ENCODE measurements at regions not wholly inside any gene's neighbourhood (a gene's known extent, or its start where the extent isn't known, plus 50 kb on each side); places are given as distances from the start of the nearest gene placed in this dataset.

DNA sequence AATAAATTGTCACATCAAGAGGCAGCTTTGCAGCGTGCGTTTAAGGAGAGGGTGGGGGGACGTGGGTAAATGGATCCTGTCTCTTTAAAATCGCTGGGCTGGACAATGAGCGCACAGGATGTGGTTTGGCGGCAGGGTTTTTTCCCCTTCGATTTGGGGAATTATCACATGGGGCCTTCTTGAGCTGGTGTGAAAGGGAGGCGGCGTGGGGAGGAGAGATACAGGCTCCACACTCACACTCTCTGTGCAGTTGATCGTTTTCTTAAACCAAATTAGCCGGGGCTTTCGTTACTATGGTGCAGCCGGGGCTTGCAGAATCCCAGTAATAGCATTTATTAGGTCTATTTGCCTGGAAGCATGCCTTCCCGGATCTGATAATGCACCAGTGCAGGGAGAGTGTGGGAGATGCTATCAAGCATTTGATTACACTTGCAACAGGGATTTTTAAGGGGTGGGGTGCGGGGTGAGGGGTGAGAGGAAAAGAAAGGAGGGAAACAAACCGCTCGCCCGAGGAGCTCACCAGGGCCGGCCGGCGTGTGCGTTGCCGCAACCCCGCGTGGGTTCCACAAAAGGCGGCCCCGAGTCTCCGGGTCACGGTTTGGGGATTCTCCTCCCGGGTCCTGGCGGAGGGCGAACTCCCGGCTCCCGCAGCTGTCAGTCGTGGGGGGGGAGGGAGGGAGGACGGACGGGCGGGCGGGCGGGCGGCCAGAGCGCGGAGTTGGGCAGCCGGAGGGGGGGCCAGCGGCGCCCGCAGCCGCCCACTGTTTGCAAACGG lies 58.8 kb upstream of the GSE1 start:
- intact Hi-C loops (cut with micrococcal nuclease): loop anchor here (1.0 kb wide), 1 partner anchor 35 kb away; no protein-coding TSS in a partner anchor
- DNase-seq (peak; percentile 85 to 92), ATAC-seq (peak; percentile 45 to 79 (median 68))
- WGBS (ENCODE audit: insufficient coverage): 0% methylated on average over 37 of the region's 49 CpGs
- Histone ChIP-seq H3K4me3 (ENCODE audit: low read length) (peak overlapping the region; percentile 100), H3K9me3 (ENCODE audit: control insufficient read depth, insufficient read depth, low read length) (no peaks in the 10 kb centered on the region), H3K4me1 (ENCODE audit: control insufficient read depth, insufficient read depth, low read length) (peaks cover 47% of the 10 kb centered on the region), H3K27me3 (ENCODE audit: control insufficient read depth, insufficient read depth, low read length) (no peaks in the 10 kb centered on the region), H3K36me3 (ENCODE audit: control insufficient read depth, insufficient read depth, low read length) (no peaks in the 10 kb centered on the region), H3K27ac (ENCODE audit: low read length) (peak overlapping the region; percentile 98)
- TF ChIP-seq, protein P1, sequence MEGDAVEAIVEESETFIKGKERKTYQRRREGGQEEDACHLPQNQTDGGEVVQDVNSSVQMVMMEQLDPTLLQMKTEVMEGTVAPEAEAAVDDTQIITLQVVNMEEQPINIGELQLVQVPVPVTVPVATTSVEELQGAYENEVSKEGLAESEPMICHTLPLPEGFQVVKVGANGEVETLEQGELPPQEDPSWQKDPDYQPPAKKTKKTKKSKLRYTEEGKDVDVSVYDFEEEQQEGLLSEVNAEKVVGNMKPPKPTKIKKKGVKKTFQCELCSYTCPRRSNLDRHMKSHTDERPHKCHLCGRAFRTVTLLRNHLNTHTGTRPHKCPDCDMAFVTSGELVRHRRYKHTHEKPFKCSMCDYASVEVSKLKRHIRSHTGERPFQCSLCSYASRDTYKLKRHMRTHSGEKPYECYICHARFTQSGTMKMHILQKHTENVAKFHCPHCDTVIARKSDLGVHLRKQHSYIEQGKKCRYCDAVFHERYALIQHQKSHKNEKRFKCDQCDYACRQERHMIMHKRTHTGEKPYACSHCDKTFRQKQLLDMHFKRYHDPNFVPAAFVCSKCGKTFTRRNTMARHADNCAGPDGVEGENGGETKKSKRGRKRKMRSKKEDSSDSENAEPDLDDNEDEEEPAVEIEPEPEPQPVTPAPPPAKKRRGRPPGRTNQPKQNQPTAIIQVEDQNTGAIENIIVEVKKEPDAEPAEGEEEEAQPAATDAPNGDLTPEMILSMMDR (IDR thresholded peaks at IDR 0.05): no peak
- peaks cover 40 to 56% of the 10 kb centered on the region in 2 donors for H3K4me1 Mint-ChIP-seq
- H3K4me3 Mint-ChIP-seq: peak overlapping the region; percentile 96
- H3K36me3 Mint-ChIP-seq: no peaks in the 10 kb centered on the region
- no peaks in the 10 kb centered on the region for H3K27me3 Mint-ChIP-seq (ENCODE audit: low read depth in 2 of 2)
- H3K9me3 Mint-ChIP-seq: no peaks in the 10 kb centered on the region
- peak overlapping the region; percentile 92 to 99 for H3K27ac Mint-ChIP-seq

DNA sequence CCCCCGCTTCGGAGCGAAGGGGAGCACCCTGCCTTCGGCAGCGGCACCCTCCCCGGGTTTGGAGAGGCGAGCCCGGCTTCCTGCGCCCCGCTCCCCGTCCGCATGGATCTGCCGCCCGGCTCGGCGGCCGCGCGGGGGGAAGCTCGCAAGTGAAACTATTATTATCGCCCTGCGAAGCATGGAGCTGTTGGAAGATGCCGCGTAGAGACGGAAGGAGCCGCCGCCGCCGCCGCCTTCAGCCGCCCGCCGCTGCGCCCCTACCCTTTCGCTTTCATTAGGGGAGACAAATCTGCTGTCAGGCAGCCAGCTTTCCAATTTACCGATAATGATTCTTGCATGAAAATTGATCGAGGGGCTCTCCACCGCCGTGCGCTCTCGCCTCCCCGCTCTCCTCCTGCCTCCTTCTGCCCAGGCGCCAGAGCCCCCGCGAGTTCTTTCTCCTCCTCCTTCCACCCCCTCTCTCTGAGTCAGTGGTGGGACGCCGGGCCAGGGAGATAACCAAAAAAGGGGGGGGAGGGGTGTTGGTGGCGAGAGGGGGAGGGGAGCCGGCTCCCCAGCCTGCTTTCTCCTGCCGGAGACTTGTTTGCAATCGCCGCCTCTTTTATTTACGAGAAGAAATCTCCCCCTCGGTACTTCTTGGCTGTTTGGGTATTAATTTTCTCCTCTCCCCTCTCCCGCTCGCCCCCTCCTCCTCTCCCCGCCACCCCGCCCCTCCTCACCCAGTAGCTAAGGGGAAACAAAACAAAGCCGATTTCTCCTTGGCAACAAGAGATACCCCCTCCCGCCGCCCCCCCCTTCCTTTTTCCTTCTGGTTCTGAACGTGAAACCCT lies 58.0 kb upstream of the GSE1 start:
- no peaks in the 10 kb centered on the region for H3K9me3 ChIP-seq (ENCODE audit: control insufficient read depth, insufficient read depth, low read length)
- H3K4me1 Mint-ChIP-seq: peaks cover 46 to 62% of the 10 kb centered on the region in 2 donors

DNA sequence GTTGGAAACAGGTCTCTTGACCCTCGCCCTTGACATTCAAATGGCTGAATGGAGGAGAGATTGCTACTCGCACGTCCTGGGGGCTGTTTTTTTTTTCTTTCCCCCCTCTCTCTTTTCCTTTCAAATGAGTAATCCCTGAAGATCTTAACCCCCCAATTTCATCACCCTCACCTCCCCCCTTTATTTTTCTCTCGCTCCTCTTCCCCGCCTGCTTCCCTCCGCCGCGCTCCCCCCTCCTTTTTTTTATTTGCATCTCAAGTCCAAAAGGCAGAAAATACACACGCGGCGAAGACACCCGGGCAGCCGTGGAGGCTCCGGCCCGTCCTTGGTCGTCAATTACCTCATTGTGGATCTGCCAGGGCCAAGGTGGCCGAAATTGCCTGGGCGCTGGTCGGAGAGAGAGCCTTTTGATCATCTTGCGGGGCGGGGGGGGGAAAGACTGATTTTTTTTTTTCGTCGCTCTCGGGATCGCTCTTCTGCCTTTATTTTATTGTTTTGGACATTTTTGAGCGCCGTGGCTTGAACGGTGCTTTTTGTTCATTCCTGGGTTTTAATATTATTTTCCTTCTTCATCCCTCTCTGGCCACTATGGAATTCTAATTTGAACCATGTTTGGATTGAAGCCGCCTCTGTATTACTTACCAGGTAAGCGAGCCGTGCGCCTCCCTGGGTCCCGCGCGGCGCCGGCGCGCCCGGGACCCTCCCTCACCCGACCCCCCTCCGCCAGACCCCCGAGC lies 57.2 kb upstream of the GSE1 start:
- ATAC-seq: no peak
- H3K36me3 Mint-ChIP-seq: no peaks in the 10 kb centered on the region
- no peaks in the 10 kb centered on the region for H3K27me3 Mint-ChIP-seq (ENCODE audit: low read depth in 2 of 2)
- peak overlapping the region; percentile 92 to 99 for H3K27ac Mint-ChIP-seq
- Histone ChIP-seq H3K4me3 (ENCODE audit: low read length) (peak overlapping the region; percentile 100), H3K36me3 (ENCODE audit: control insufficient read depth, insufficient read depth, low read length) (no peaks in the 10 kb centered on the region), H3K27me3 (ENCODE audit: control insufficient read depth, insufficient read depth, low read length) (no peaks in the 10 kb centered on the region), H3K27ac (ENCODE audit: low read length) (peak overlapping the region; percentile 98), H3K9me3 (ENCODE audit: control insufficient read depth, insufficient read depth, low read length) (no peaks in the 10 kb centered on the region), H3K4me1 (ENCODE audit: control insufficient read depth, insufficient read depth, low read length) (peaks cover 53% of the 10 kb centered on the region)
- WGBS (ENCODE audit: insufficient coverage): under 1% methylated on average over 43 of the region's 43 CpGs
- peaks cover 52 to 70% of the 10 kb centered on the region in 2 donors for H3K4me1 Mint-ChIP-seq
- H3K9me3 Mint-ChIP-seq: no peaks in the 10 kb centered on the region
- peak overlapping the region; percentile 99 for H3K4me3 Mint-ChIP-seq
- peak in 1 of 2 donors; percentile 62 for DNase-seq
- TF ChIP-seq, protein P1 (IDR thresholded peaks at IDR 0.05): no peak
- intact Hi-C loops (cut with micrococcal nuclease): loop anchor here (1.0 kb wide), 2 partner anchors 15 to 54 kb away; no protein-coding TSS in a partner anchor

More for the DNA sequence above, 58.0 kb upstream of the GSE1 start:
- peaks cover 52% of the 10 kb centered on the region for H3K4me1 ChIP-seq (ENCODE audit: control insufficient read depth, insufficient read depth, low read length)
- ATAC-seq (peak; percentile 37 to 49 (median 48)), DNase-seq (peak; percentile 71 to 81)
- no peaks in the 10 kb centered on the region for H3K9me3 Mint-ChIP-seq
- no peaks in the 10 kb centered on the region for H3K27me3 ChIP-seq (ENCODE audit: control insufficient read depth, insufficient read depth, low read length)
- H3K27ac ChIP-seq (ENCODE audit: low read length): peak overlapping the region; percentile 98
- no peaks in the 10 kb centered on the region for H3K27me3 Mint-ChIP-seq (ENCODE audit: low read depth in 2 of 2)
- no peaks in the 10 kb centered on the region for H3K36me3 ChIP-seq (ENCODE audit: control insufficient read depth, insufficient read depth, low read length)
- TF ChIP-seq, protein P1 (IDR thresholded peaks at IDR 0.05): no peak
- H3K4me3 ChIP-seq (ENCODE audit: low read length): peak overlapping the region; percentile 100
- under 1% methylated on average over 53 of the region's 62 CpGs for WGBS (ENCODE audit: insufficient coverage)
- H3K36me3 Mint-ChIP-seq: no peaks in the 10 kb centered on the region
- peak overlapping the region; percentile 99 for H3K4me3 Mint-ChIP-seq
- H3K27ac Mint-ChIP-seq: peak overlapping the region; percentile 92 to 99
- intact Hi-C loops (cut with micrococcal nuclease): loop anchor here (1.0 kb wide), 3 partner anchors 16 to 55 kb away; no protein-coding TSS in a partner anchor
